ENCODE measurements at regions not wholly inside any gene's neighbourhood (a gene's known extent, or its start where the extent isn't known, plus 50 kb on each side); places are given as distances from the start of the nearest gene placed in this dataset.

- TF ChIP-seq, protein P1, sequence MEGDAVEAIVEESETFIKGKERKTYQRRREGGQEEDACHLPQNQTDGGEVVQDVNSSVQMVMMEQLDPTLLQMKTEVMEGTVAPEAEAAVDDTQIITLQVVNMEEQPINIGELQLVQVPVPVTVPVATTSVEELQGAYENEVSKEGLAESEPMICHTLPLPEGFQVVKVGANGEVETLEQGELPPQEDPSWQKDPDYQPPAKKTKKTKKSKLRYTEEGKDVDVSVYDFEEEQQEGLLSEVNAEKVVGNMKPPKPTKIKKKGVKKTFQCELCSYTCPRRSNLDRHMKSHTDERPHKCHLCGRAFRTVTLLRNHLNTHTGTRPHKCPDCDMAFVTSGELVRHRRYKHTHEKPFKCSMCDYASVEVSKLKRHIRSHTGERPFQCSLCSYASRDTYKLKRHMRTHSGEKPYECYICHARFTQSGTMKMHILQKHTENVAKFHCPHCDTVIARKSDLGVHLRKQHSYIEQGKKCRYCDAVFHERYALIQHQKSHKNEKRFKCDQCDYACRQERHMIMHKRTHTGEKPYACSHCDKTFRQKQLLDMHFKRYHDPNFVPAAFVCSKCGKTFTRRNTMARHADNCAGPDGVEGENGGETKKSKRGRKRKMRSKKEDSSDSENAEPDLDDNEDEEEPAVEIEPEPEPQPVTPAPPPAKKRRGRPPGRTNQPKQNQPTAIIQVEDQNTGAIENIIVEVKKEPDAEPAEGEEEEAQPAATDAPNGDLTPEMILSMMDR (IDR thresholded peaks at IDR 0.05) = no peak
- TF ChIP-seq POLR2A (IDR thresholded peaks at IDR 0.05) = no peak
Measured at GRCh38 chr14:73796415-73796814, 55.2 kb upstream of the PTGR2 start.
